Sciatic nerve (tissue), 2 donors: ENCODE measurements at regions not wholly inside any gene's neighbourhood (a gene's known extent, or its start where the extent isn't known, plus 50 kb on each side); places are given as distances from the start of the nearest gene placed in this dataset.

Source experiments
- ATAC-seq: fragments of 200-7000 bp; cut with Tn5 transposase; one replicate; pipeline ENCODE4 v1.9.1; 2020; ENCODE audit warnings: mild to moderate bottlenecking, moderate library complexity
- DNase-seq: peaks from one replicate; pipeline ENCODE4 v3.0.0-alpha.2; 2020; ENCODE audit warnings: low spot score
- intact Hi-C: fragments of 100-400 bp; cut with DNase I; formaldehyde crosslinking; loops from one replicate; pipeline ENCODE4 v1.14.2; 2022
- donor health status: DM: no; HTN: no; CAD: no.
- donor health status: DM: no; HTN: no; CAD: no.

- DNase-seq = no peak
- intact Hi-C loops = no loop called here
- ATAC-seq = no peak
Observed at GRCh38 chr6:134511984-134512683, 194.2 kb upstream of the SGK1 start.

GRCh38 chr6:134510920-134511319 is 193.0 kb upstream of the SGK1 start:
- intact Hi-C loops = no loop called here
- ATAC-seq = peak; percentile 59

GRCh38 chr6:134510142-134510541 is 192.2 kb upstream of the SGK1 start:
- intact Hi-C loops = no loop called here
- DNase-seq (no peak), ATAC-seq (no peak)

More at GRCh38 chr6:134510920-134511319, 193.0 kb upstream of the SGK1 start:
- DNase-seq = no peak

- ATAC-seq (no peak), DNase-seq (no peak)
- intact Hi-C loops = no loop called here
Observed at GRCh38 chr6:134508862-134509498, 191.1 kb upstream of the SGK1 start.

- ATAC-seq (no peak), DNase-seq (no peak)
- intact Hi-C loops = no loop called here
Observed at GRCh38 chr6:134506162-134506561, 188.2 kb upstream of the SGK1 start.

GRCh38 chr6:134503585-134504281 is 185.8 kb upstream of the SGK1 start:
- DNase-seq = no peak
- ATAC-seq = no peak
- intact Hi-C loops = no loop called here

GRCh38 chr6:134502614-134503549 is 185.0 kb upstream of the SGK1 start:
- DNase-seq = no peak
- ATAC-seq = no peak
- intact Hi-C loops = no loop called here

GRCh38 chr6:134495890-134496248 is 178.0 kb upstream of the SGK1 start:
- ATAC-seq (no peak), DNase-seq (no peak)
- intact Hi-C loops = no loop called here

- no peak for ATAC-seq
- intact Hi-C loops = no loop called here
- no peak for DNase-seq
Observed at GRCh38 chr6:134495203-134495889, 177.4 kb upstream of the SGK1 start.

GRCh38 chr6:134493789-134494188 is 175.9 kb upstream of the SGK1 start:
- intact Hi-C loops = no loop called here
- DNase-seq (no peak), ATAC-seq (no peak)

GRCh38 chr6:134491477-134491876 is 173.6 kb upstream of the SGK1 start:
- DNase-seq = no peak
- intact Hi-C loops = no loop called here
- no peak for ATAC-seq

GRCh38 chr6:134482593-134483270 is 164.8 kb upstream of the SGK1 start:
- ATAC-seq (peak; percentile 97), DNase-seq (peak; percentile 72)
- intact Hi-C loops = no loop called here

GRCh38 chr6:134481966-134482365 is 164.1 kb upstream of the SGK1 start:
- DNase-seq (no peak), ATAC-seq (no peak)
- intact Hi-C loops = no loop called here

- ATAC-seq (no peak), DNase-seq (no peak)
- intact Hi-C loops = no loop called here
Observed at GRCh38 chr6:134480593-134480992, 162.7 kb upstream of the SGK1 start.

- DNase-seq = no peak
- intact Hi-C loops = no loop called here
Observed at GRCh38 chr6:134478764-134479399, 161.0 kb upstream of the SGK1 start.

GRCh38 chr6:134477991-134478635 is 160.2 kb upstream of the SGK1 start:
- ATAC-seq (no peak), DNase-seq (no peak)
- intact Hi-C loops = no loop called here

More at GRCh38 chr6:134478764-134479399, 161.0 kb upstream of the SGK1 start:
- no peak for ATAC-seq

GRCh38 chr6:134474955-134475354 is 157.0 kb upstream of the SGK1 start:
- no peak for DNase-seq
- intact Hi-C loops = no loop called here
- no peak for ATAC-seq
